ENCODE measurements at regions not wholly inside any gene's neighbourhood (a gene's known extent, or its start where the extent isn't known, plus 50 kb on each side); places are given as distances from the start of the nearest gene placed in this dataset.

- TF ChIP-seq POLR2AphosphoS5 (IDR thresholded peaks at IDR 0.05), result no peak
- no peak for TF ChIP-seq CTCF (IDR thresholded peaks at IDR 0.05)
- TF ChIP-seq POLR2A (IDR thresholded peaks at IDR 0.05), result no peak
- TF ChIP-seq EP300 (IDR thresholded peaks at IDR 0.05), result no peak
- intact Hi-C loops (cut with DNase I; ENCODE audit: low total_unique reads), result no loop called here
Observed at GRCh38 chr6:37551446-37551845, 51.8 kb upstream of the CCDC167 start.

GRCh38 chr6:37551002-37551401 lies 51.3 kb upstream of the CCDC167 start:
- Histone ChIP-seq H3K4me3 (no peak overlapping the region), H3K4me1 (peaks cover 0 to 16% (median 0%) of the 10 kb centered on the region in 4 donors), H3K9me3 (no peaks in the 10 kb centered on the region), H3K36me3 (no peaks in the 10 kb centered on the region), H3K27me3 (peaks cover 0 to 48% (median 15%) of the 10 kb centered on the region in 3 donors), H3K27ac (no peak overlapping the region)
- no peak for TF ChIP-seq EP300 (IDR thresholded peaks at IDR 0.05)
- TF ChIP-seq POLR2A (IDR thresholded peaks at IDR 0.05), result no peak
- TF ChIP-seq POLR2AphosphoS5 (IDR thresholded peaks at IDR 0.05), result no peak
- TF ChIP-seq CTCF (IDR thresholded peaks at IDR 0.05), result no peak
- 54 to 78% (median 58%) methylated on average over 3 of the region's 3 CpGs for WGBS, 5 donors
- DNase-seq, result no peak
- intact Hi-C loops (cut with DNase I; ENCODE audit: low total_unique reads), result no loop called here

More at GRCh38 chr6:37551446-37551845, 51.8 kb upstream of the CCDC167 start:
- Histone ChIP-seq H3K36me3 (no peaks in the 10 kb centered on the region), H3K4me1 (peaks cover 0 to 16% (median 0%) of the 10 kb centered on the region in 4 donors), H3K27me3 (peaks cover 0 to 52% (median 15%) of the 10 kb centered on the region in 3 donors), H3K27ac (no peak overlapping the region), H3K9me3 (no peaks in the 10 kb centered on the region), H3K4me3 (no peak overlapping the region)
- no peak for DNase-seq
- WGBS, 5 donors, result 32 to 69% (median 56%) methylated on average over 3 of the region's 3 CpGs

GRCh38 chr6:37550191-37550831 lies 50.6 kb upstream of the CCDC167 start:
- no peak for TF ChIP-seq CTCF (IDR thresholded peaks at IDR 0.05)
- no peak for TF ChIP-seq POLR2AphosphoS5 (IDR thresholded peaks at IDR 0.05)
- no peak for TF ChIP-seq POLR2A (IDR thresholded peaks at IDR 0.05)
- no peak for TF ChIP-seq EP300 (IDR thresholded peaks at IDR 0.05)
- H3K4me3 ChIP-seq, result no peak overlapping the region
- 79 to 84% (median 82%) methylated on average over 12 of the region's 12 CpGs for WGBS, 5 donors
- H3K27ac ChIP-seq, result no peak overlapping the region
- no peak for DNase-seq
- H3K9me3 ChIP-seq, result no peaks in the 10 kb centered on the region
- intact Hi-C loops (cut with DNase I; ENCODE audit: low total_unique reads), result no loop called here
- peaks cover 0 to 16% (median 0%) of the 10 kb centered on the region in 4 donors for H3K4me1 ChIP-seq
- H3K36me3 ChIP-seq, result no peaks in the 10 kb centered on the region
- H3K27me3 ChIP-seq, result peaks cover 0 to 41% (median 15%) of the 10 kb centered on the region in 3 donors

- Histone ChIP-seq H3K27me3 (peaks cover 0 to 34% (median 7%) of the 10 kb centered on the region in 3 donors), H3K9me3 (no peaks in the 10 kb centered on the region), H3K4me1 (peaks cover 0 to 16% (median 0%) of the 10 kb centered on the region in 4 donors), H3K4me3 (no peak overlapping the region), H3K36me3 (no peaks in the 10 kb centered on the region), H3K27ac (no peak overlapping the region)
- DNase-seq, result no peak
- WGBS, 5 donors, result 81 to 90% (median 88%) methylated on average over 11 of the region's 11 CpGs
- TF ChIP-seq CTCF (IDR thresholded peaks at IDR 0.05) (no peak), EP300 (IDR thresholded peaks at IDR 0.05) (no peak), POLR2A (IDR thresholded peaks at IDR 0.05) (no peak), POLR2AphosphoS5 (IDR thresholded peaks at IDR 0.05) (no peak)
- intact Hi-C loops (cut with DNase I; ENCODE audit: low total_unique reads), result no loop called here
Observed at GRCh38 chr6:37549558-37549957, 49.9 kb upstream of the CCDC167 start.

Small RNAs in the stretch of these regions (small RNA-seq; reads per million reads assigned to genes)
- gene MIR4462, result 0 reads per million in 4 donors
